ENCODE measurements at regions not wholly inside any gene's neighbourhood (a gene's known extent, or its start where the extent isn't known, plus 50 kb on each side); places are given as distances from the start of the nearest gene placed in this dataset.

DNA sequence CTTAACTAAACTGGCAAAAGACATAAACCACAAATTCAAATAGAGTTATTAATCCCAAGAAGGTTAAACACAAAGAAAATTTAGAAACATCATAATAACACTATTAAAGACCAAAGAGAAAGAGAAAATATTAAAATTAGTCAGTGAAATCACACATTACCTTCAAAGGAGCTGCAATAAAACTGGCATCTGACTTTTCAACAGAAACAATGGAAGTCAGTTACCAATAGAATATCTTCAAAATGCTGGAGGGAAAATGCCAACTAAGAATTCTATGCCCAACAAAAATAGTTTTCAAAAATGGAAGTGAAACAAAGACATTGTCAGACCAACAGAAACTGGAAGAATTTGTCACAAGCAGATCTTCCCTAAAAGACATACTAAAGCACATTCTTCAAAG is 68.7 kb upstream of the RNF7 start:
- in situ Hi-C loops (cut with HindIII; ENCODE audit: low pct_unique_long_range_greater_than_20kb, low sequenced_read_pairs) = no loop called here
- no peak for TF ChIP-seq JUND (IDR thresholded peaks at IDR 0.05; ENCODE audit: low read depth)
- DNase-seq (ENCODE audit: low read depth in 1 of 2, low spot score in 1 of 2) = no peak

DNA sequence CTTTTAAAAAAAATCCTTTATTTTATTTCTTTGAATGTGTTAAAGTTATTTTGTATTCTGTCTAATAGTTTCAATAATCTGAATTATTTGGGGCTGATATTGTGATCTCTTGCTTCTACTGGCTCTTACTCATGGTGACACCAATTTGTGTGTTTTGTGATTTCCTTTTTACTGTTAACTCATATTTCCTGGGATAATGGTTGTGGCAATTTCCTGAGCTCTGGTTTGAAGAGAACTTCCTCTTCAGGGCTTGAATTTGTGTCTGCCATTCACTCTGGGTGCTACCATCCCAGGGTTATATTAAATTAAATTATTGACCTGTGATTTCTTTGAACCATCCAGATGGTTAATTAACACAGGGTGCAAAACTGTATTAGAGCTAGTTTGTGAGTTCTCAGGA is 60.4 kb upstream of the RNF7 start:
- no peak for TF ChIP-seq JUND (IDR thresholded peaks at IDR 0.05; ENCODE audit: low read depth)
- in situ Hi-C loops (cut with HindIII; ENCODE audit: low pct_unique_long_range_greater_than_20kb, low sequenced_read_pairs) = no loop called here
- DNase-seq (ENCODE audit: low read depth in 1 of 2, low spot score in 1 of 2) = no peak

DNA sequence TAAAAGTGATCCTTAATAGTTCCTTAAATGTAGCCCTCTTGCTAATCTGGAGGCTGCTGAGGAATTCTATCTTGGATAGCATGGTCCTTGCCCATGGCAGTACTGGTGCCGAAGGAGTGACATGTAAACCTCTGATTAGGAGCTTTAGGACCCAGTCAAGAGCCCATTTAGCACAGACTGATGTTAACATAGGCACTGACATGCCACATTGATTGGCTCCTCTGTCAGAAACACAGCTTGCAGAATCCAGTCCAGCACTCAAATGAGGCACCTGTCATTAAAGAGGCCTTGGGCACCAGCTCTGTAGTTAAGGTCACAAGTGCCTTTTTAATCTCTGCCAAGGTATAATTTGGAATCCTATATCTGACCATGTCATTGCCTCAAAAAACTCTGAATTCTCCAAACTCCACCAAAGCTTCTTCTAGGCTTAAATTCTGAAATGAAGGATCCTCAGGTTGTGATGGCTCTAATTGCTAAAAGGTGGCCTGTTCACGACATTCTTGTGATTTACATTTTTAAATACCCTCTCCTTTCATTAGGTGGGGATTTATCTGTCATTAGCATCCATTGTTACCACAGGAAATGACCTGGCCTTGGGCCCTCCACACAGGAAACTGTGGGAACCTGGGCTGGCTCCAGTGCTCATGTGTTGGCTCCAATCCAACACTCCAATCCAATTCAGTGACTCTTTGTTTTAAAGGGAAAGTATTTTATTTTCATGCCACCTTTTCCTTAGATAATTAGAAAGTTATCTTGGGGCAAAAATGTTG is 57.3 kb upstream of the RNF7 start:
- no peak for TF ChIP-seq JUND (IDR thresholded peaks at IDR 0.05; ENCODE audit: low read depth)
- in situ Hi-C loops (cut with HindIII; ENCODE audit: low pct_unique_long_range_greater_than_20kb, low sequenced_read_pairs) = no loop called here
- peak in 1 of 2 experiments; percentile 56 for DNase-seq (ENCODE audit: low read depth in 1 of 2, low spot score in 1 of 2)

DNA sequence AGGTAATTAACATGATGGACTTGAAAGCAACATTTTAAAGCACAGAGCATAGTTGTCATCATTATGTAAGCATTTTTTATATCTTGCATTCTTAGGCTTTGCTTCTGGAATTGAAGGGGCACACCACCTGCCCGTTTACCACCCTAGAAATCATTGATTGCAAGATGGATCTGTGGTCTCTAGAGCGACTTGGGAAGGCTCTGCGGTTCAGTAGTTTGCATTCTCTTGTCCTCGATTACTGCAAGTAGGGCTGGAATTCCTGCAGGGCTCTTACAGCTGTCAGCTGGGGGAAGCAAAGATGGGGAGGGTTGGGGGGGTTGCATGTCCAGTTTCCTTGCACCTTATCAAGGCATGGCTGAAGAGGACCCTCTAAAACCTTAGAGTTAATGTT is 56.7 kb upstream of the RNF7 start:
- TF ChIP-seq JUND (IDR thresholded peaks at IDR 0.05; ENCODE audit: low read depth) = no peak
- no peak for DNase-seq (ENCODE audit: low read depth in 1 of 2, low spot score in 1 of 2)
- in situ Hi-C loops (cut with HindIII; ENCODE audit: low pct_unique_long_range_greater_than_20kb, low sequenced_read_pairs) = no loop called here

DNA sequence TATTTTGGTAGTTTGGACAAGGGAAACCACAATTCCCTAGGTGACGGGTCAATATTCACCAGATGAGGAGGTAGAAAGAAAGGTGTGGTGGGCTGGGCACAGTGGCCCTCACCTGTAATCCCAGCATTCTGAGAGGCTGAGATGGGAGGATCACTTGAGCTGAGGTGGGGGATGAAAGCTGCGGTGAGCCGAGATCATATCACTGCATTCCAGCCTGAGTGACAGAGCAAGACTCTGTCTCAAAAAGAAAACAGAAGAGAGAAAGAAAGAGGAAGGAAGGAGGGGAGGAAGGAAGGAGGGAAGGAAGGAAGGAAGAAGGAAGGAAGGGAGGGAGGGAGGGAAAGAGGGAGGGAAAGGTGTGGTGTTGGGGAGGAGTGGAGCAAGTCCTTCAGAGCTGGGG is 56.1 kb upstream of the RNF7 start:
- in situ Hi-C loops (cut with HindIII; ENCODE audit: low pct_unique_long_range_greater_than_20kb, low sequenced_read_pairs) = no loop called here
- TF ChIP-seq JUND (IDR thresholded peaks at IDR 0.05; ENCODE audit: low read depth) = no peak
- DNase-seq (ENCODE audit: low read depth in 1 of 2, low spot score in 1 of 2) = peak in 1 of 2 experiments; percentile 39

DNA sequence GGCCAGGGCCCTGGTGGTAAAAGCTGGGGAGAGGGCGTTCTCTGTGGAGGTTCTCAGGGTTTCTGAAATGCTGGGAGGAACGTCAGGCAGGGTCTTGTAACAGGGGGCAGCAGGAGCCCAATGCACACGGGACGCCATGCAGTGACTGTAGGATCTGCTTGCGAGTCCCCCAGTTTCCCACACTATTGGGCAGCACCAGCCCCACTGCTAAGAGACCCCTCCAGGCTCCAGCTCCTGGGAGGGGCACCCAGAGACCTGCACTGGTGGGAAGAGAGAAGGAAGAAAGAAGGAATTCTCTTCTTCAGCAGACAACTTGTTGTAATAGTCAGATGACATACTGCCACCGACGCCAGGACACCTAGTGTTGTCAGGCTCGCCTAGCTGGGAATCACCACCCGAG is 55.2 kb upstream of the RNF7 start:
- in situ Hi-C loops (cut with HindIII; ENCODE audit: low pct_unique_long_range_greater_than_20kb, low sequenced_read_pairs) = no loop called here
- TF ChIP-seq JUND (IDR thresholded peaks at IDR 0.05; ENCODE audit: low read depth) = no peak
- no peak for DNase-seq (ENCODE audit: low read depth in 1 of 2, low spot score in 1 of 2)

DNA sequence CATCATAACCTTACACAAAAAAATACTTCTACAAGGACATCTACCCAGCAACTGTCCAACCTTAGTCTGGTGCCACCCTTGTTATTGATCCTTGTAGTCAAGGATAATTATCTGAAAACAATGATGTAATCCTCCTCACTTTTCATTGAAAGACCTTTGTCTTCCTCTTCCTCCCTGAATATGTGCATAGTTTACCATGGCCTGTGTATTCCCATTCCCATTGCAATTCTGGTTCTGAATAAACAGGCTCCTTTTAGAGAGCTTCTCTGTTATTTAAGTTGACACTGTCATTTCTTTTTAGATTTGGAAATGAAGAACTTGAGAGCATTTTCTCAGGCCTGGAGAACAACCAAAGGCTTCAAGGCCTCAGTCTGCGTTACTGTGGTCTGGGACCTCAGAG is 53.3 kb upstream of the RNF7 start:
- in situ Hi-C loops (cut with HindIII; ENCODE audit: low pct_unique_long_range_greater_than_20kb, low sequenced_read_pairs) = no loop called here
- no peak for DNase-seq (ENCODE audit: low read depth in 1 of 2, low spot score in 1 of 2)
- no peak for TF ChIP-seq JUND (IDR thresholded peaks at IDR 0.05; ENCODE audit: low read depth)

DNA sequence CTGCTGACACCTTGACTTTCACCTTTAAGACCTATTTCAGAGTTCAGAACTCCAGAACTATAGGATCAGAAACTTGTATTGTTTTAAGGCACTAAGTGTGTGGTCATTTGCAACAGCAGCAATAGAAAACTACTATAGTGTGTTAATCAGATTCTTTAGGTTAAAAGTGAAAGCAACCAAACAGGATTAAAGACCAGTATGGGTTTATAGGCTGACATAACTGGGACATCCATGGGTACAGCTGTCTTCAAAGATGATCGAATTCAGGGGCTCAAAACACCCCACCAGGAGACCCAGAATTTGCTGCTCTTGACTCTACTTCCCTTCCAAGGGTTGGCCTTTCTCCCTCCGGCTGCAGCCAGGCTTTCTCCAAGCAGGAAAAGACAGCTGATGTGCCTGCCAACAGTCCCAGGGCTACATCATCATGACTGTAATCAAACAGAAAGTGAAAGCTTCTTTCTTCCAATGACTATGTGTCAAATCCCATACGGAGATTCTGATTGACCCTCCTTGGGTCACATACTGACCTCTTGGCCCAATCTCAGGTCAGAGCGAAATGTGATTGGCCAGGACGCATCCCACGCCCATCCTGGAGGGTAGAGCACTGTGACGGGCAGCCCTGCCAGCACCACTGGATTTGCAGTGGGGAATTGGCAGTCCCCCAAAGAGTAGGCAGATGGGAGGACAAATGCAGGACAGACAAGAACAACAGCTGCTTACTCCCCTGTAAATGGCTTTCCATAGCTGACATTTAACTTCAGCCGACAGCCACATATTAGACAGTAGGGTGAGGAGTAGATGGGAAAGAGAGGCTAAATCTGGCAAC is 51.4 kb upstream of the RNF7 start:
- no peak for DNase-seq (ENCODE audit: low read depth in 1 of 2, low spot score in 1 of 2)
- no peak for TF ChIP-seq JUND (IDR thresholded peaks at IDR 0.05; ENCODE audit: low read depth)
- in situ Hi-C loops (cut with HindIII; ENCODE audit: low pct_unique_long_range_greater_than_20kb, low sequenced_read_pairs) = no loop called here
